ENCODE measurements at regions not wholly inside any gene's neighbourhood (a gene's known extent, or its start where the extent isn't known, plus 50 kb on each side); places are given as distances from the start of the nearest gene placed in this dataset.

DNA sequence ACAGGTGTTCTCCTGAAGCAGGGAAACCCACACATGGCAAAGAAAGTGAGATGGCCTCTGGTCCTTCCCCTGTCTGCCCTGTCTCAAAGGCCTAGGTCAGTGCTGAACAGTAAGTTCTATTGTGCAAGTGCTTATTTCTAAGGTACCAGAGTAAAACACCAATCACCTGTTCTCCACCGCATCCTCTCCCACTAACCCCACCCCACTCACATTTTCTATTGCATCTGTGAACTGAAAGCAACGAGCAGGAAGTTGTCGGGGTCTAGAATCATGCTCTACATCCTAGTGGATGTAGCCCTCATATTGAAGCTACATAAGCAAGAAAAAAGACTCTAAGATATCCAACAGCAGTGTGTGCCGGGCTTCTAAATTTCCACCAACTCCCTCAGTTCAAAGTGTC is 265.9 kb downstream of the ENC1 start:
- H3K9me3 ChIP-seq (ENCODE audit: low read depth): no peaks in the 10 kb centered on the region
- no peaks in the 10 kb centered on the region for H3K36me3 ChIP-seq
- H3K4me1 ChIP-seq (ENCODE audit: low read depth): no peaks in the 10 kb centered on the region
- TF ChIP-seq, protein P1, sequence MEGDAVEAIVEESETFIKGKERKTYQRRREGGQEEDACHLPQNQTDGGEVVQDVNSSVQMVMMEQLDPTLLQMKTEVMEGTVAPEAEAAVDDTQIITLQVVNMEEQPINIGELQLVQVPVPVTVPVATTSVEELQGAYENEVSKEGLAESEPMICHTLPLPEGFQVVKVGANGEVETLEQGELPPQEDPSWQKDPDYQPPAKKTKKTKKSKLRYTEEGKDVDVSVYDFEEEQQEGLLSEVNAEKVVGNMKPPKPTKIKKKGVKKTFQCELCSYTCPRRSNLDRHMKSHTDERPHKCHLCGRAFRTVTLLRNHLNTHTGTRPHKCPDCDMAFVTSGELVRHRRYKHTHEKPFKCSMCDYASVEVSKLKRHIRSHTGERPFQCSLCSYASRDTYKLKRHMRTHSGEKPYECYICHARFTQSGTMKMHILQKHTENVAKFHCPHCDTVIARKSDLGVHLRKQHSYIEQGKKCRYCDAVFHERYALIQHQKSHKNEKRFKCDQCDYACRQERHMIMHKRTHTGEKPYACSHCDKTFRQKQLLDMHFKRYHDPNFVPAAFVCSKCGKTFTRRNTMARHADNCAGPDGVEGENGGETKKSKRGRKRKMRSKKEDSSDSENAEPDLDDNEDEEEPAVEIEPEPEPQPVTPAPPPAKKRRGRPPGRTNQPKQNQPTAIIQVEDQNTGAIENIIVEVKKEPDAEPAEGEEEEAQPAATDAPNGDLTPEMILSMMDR (IDR thresholded peaks at IDR 0.05; ENCODE audit: low read depth, low read length): no peak
- H3K4me3 ChIP-seq: no peak overlapping the region
- no peak for DNase-seq (ENCODE audit: low read depth in 1 of 2, low spot score in 1 of 2)
- no peaks in the 10 kb centered on the region for H3K27me3 ChIP-seq
- no peak overlapping the region for H3K27ac ChIP-seq

DNA sequence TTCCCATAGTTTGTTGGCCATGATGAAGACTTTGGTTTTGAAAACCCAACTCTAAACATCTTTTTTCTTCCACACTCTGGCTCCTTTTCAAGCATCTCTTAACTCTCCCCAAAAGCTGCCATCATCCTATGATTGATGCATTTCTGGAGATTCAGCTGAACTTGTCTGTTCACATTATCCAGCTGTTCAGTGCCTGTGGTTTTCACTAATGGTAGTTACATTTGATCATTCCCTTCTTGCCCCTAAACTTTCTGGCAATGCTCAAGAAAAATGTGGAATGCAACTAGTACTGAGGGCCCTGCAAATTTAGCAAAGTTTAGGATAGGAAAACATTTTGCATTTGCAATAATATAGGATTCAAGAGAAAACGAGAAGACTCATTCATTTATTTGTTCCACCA is 267.5 kb downstream of the ENC1 start:
- no peaks in the 10 kb centered on the region for H3K9me3 ChIP-seq (ENCODE audit: low read depth)
- TF ChIP-seq, protein P1 (IDR thresholded peaks at IDR 0.05; ENCODE audit: low read depth, low read length): no peak
- H3K4me1 ChIP-seq (ENCODE audit: low read depth): no peaks in the 10 kb centered on the region
- no peaks in the 10 kb centered on the region for H3K27me3 ChIP-seq
- H3K4me3 ChIP-seq: no peak overlapping the region
- H3K36me3 ChIP-seq: no peaks in the 10 kb centered on the region
- no peak overlapping the region for H3K27ac ChIP-seq
- no peak for DNase-seq (ENCODE audit: low read depth in 1 of 2, low spot score in 1 of 2)

DNA sequence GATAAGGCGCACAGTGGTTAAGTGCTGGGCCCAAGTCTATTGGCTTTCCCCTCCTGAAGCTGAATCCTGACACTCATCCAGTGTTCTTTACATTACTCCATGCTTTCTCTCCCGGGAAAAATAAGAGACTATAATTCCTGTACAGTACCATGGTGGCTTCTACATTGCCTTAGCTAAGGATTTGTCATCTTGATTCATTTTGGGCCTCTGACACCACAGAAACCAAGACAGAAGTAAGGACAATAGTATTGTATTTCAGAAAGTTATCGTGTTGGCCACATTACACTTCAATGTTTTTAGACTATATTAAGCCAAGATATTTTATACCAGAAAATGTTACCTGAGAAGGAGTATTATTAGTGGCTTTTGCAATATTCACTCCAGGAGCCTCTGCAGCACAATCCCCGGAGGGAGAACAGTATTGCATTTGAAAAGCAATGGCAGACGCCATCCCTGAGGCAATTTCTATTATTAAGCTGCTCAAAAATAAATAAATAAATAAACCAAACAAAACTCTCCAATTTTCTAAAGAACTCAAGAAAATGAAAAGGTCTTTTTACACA is 267.9 kb downstream of the ENC1 start:
- H3K9me3 ChIP-seq (ENCODE audit: low read depth): no peaks in the 10 kb centered on the region
- DNase-seq (ENCODE audit: low read depth in 1 of 2, low spot score in 1 of 2): no peak
- TF ChIP-seq, protein P1 (IDR thresholded peaks at IDR 0.05; ENCODE audit: low read depth, low read length): no peak
- H3K36me3 ChIP-seq: no peaks in the 10 kb centered on the region
- H3K4me3 ChIP-seq: no peak overlapping the region
- no peaks in the 10 kb centered on the region for H3K27me3 ChIP-seq
- no peak overlapping the region for H3K27ac ChIP-seq
- no peaks in the 10 kb centered on the region for H3K4me1 ChIP-seq (ENCODE audit: low read depth)

DNA sequence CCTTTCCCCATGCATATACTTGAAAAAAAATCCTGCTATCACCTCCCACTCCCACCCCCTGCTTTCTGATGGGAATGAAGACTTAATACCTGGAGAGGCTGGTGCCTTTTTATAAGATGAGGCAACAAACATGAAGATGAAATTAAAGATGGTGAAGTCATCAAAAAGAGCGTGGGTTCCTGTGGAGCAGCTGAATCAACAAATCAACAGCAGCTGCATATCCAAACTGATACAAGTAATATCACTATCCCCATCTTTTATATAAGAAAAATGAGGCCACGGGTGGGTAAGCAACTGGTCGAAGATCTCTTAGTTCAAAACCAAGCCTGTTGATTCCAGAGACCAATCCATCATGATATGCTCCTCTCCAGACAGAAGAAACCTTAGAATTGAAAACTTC is 268.5 kb downstream of the ENC1 start:
- no peak for DNase-seq (ENCODE audit: low read depth in 1 of 2, low spot score in 1 of 2)
- no peak overlapping the region for H3K4me3 ChIP-seq
- H3K4me1 ChIP-seq (ENCODE audit: low read depth): no peaks in the 10 kb centered on the region
- no peaks in the 10 kb centered on the region for H3K27me3 ChIP-seq
- no peak overlapping the region for H3K27ac ChIP-seq
- TF ChIP-seq, protein P1 (IDR thresholded peaks at IDR 0.05; ENCODE audit: low read depth, low read length): no peak
- H3K9me3 ChIP-seq (ENCODE audit: low read depth): no peaks in the 10 kb centered on the region
- H3K36me3 ChIP-seq: no peaks in the 10 kb centered on the region

DNA sequence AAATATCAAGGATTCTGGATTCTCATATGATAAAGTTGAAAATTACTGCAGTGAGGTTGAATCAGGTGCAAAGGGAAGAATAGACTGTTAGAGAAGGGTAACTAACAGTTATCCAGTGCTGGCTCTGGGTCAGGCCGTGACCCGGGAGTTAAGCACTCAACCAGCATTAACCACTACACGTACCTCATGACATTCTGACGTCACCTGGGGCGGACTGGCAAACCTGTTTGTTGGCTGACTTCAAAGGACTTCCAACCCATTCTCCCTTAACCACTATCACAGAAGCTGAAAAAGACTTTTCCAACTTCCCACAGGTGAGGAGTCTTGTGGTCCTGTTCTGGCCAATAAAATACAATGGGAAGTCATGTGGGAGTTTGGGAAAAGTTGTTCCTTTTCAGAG is 268.9 kb downstream of the ENC1 start:
- Histone ChIP-seq H3K4me3 (no peak overlapping the region), H3K9me3 (ENCODE audit: low read depth) (no peaks in the 10 kb centered on the region), H3K4me1 (ENCODE audit: low read depth) (no peaks in the 10 kb centered on the region), H3K27ac (no peak overlapping the region), H3K27me3 (no peaks in the 10 kb centered on the region), H3K36me3 (no peaks in the 10 kb centered on the region)
- TF ChIP-seq, protein P1 (IDR thresholded peaks at IDR 0.05; ENCODE audit: low read depth, low read length): no peak
- DNase-seq (ENCODE audit: low read depth in 1 of 2, low spot score in 1 of 2): no peak

DNA sequence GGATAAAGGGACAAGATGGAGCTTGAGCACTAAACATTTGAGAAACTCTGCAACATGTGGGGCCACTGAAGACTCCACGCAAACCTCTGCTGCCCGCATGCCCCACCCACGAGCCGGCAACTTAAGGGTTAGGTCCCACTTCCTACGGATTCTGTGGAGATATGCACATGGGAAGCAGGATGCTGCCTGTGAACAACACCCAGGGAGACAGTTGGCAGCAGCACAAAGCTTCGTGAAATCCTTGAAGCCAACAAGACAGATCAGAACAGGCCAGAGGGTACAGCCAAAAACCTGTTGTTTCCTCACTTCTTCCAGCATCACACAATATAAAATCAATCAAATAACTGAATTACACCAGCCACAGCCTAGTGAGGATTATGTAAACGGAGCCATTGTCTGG is 270.4 kb downstream of the ENC1 start:
- Histone ChIP-seq H3K4me3 (no peak overlapping the region), H3K4me1 (ENCODE audit: low read depth) (no peaks in the 10 kb centered on the region), H3K27me3 (no peaks in the 10 kb centered on the region), H3K9me3 (ENCODE audit: low read depth) (no peaks in the 10 kb centered on the region), H3K36me3 (no peaks in the 10 kb centered on the region), H3K27ac (no peak overlapping the region)
- DNase-seq (ENCODE audit: low read depth in 1 of 2, low spot score in 1 of 2): no peak
- TF ChIP-seq, protein P1 (IDR thresholded peaks at IDR 0.05; ENCODE audit: low read depth, low read length): no peak

Measured in cardiac muscle cell (in vitro differentiated cells and primary cell).